Sigmoid colon (tissue), 4 donors: ENCODE measurements at regions not wholly inside any gene's neighbourhood (a gene's known extent, or its start where the extent isn't known, plus 50 kb on each side); places are given as distances from the start of the nearest gene placed in this dataset.

Source experiments
- EP300 ChIP-seq, 4 donors: sonication (generic); formaldehyde crosslinking; IDR thresholded peaks; one replicate each; pipeline ENCODE4 v1.6.1; 2017; ENCODE audit warnings: antibody characterized with exemption in 4 of 4
- POLR2A ChIP-seq, 2 donors: fragments of 450-650 bp; IDR thresholded peaks; one replicate each; pipeline ENCODE4 v1.6.1; 2016; ENCODE audit warnings: antibody characterized with exemption in 2 of 2, mild to moderate bottlenecking in 2 of 2, moderate library complexity in 2 of 2
- POLR2AphosphoS5 ChIP-seq, 4 donors: sonication (generic); formaldehyde crosslinking; IDR thresholded peaks; one replicate each; pipeline ENCODE4 v1.6.1; 2017; ENCODE audit warnings: antibody characterized with exemption in 4 of 4
- TF ChIP-seq, protein P1 (sequence below), 4 experiments: fragments of 450-650 bp in 3 of 4; fragments of 200-600 bp in 1 of 4; IDR thresholded peaks; one replicate each; pipeline ENCODE4 v1.5.1; 2016 to 2019; ENCODE audit warnings: antibody characterized with exemption in 4 of 4, mild to moderate bottlenecking in 3 of 4, moderate library complexity in 2 of 4

DNA sequence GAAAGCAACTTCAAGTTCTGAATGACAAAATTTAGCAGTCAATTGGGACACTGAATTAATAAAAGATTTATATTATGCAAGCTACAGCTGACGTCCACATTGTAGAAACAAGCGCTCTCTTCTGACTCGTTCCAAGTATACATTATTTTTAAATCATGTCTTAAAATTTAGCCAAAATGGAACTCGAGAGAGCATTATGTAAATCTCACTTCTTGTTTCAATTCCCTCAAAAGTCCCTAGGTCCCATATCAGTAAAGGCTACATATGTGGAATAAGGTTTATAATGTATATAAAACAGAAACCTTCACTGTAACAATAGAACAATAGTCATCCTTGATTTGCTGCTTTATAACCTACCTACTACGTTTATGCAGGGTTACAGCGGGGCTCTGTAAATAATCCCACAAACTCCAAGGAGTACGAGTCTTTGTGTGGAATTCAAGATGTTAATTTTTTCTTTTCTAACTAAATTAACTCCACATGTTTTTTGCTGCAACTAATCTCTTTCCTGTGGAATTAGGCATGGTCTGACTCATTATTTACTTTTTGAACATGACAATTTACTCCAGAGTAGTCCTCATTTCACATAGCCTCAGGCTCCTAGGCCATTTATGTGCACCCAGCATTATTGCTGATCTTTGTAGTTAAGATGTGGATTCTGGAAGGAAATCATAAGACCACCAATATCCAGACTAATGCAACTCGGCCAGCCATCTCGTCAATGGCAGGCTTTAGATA, 785.1 kb downstream of the LTN1 start:
- TF ChIP-seq EP300 (IDR thresholded peaks at IDR 0.05), result no peak
- TF ChIP-seq, protein P1, sequence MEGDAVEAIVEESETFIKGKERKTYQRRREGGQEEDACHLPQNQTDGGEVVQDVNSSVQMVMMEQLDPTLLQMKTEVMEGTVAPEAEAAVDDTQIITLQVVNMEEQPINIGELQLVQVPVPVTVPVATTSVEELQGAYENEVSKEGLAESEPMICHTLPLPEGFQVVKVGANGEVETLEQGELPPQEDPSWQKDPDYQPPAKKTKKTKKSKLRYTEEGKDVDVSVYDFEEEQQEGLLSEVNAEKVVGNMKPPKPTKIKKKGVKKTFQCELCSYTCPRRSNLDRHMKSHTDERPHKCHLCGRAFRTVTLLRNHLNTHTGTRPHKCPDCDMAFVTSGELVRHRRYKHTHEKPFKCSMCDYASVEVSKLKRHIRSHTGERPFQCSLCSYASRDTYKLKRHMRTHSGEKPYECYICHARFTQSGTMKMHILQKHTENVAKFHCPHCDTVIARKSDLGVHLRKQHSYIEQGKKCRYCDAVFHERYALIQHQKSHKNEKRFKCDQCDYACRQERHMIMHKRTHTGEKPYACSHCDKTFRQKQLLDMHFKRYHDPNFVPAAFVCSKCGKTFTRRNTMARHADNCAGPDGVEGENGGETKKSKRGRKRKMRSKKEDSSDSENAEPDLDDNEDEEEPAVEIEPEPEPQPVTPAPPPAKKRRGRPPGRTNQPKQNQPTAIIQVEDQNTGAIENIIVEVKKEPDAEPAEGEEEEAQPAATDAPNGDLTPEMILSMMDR (IDR thresholded peaks at IDR 0.05), result no peak
- TF ChIP-seq POLR2AphosphoS5 (IDR thresholded peaks at IDR 0.05), result no peak
- no peak for TF ChIP-seq POLR2A (IDR thresholded peaks at IDR 0.05)
